ENCODE measurements at regions not wholly inside any gene's neighbourhood (a gene's known extent, or its start where the extent isn't known, plus 50 kb on each side); places are given as distances from the start of the nearest gene placed in this dataset.

- CTCF ChIA-PET (ENCODE audit: partially characterized antibody) = interaction anchor here (1.1 to 6.2 kb wide), 3 partner anchors 11 to 17 kb away, joined by 4 to 70 read pairs (median 20); no protein-coding TSS in a partner anchor
- DNase-seq (ENCODE audit: low read depth in 1 of 2, low spot score in 2 of 2) (no peak), FAIRE-seq (no peak)
- H3K4me3 ChIP-seq (ENCODE audit: extremely low read depth in 1 of 4, insufficient read depth in 2 of 4, low read depth in 3 of 4, low read length in 4 of 4) = no peak overlapping the region
- H3K4ac ChIP-seq (replicated peaks; ENCODE audit: insufficient read length, low read depth, low read length) = no peak overlapping the region
- POLR2A ChIA-PET (ENCODE audit: partially characterized antibody) = interaction anchor here (1.0 to 1.8 kb wide), 3 partner anchors 13 to 349 kb away, joined by 4 to 7 read pairs (median 4); no protein-coding TSS in a partner anchor
- H3K36me3 ChIP-seq (ENCODE audit: control insufficient read depth in 2 of 4, insufficient read depth in 4 of 4, low read length in 3 of 4) = no peaks in the 10 kb centered on the region
- 0 out of 4 replicates have a peak, but pooled peaks cover 0 to 4% of the 10 kb centered on the region in 2 experiments for H3K9me3 ChIP-seq (ENCODE audit: insufficient read depth in 2 of 2, low read depth in 1 of 2, low read length in 1 of 2)
- H2BK12ac ChIP-seq (ENCODE audit: low read depth, low read length) = no peak overlapping the region
- H3K18ac ChIP-seq (ENCODE audit: extremely low read depth, low read length) = no peak overlapping the region; the same call in 1 of the 2 replicates
- H4K20me1 ChIP-seq (replicated peaks in 1 of 2; ENCODE audit: control insufficient read depth in 1 of 2, insufficient read depth in 2 of 2, low read length in 2 of 2) = peaks cover 0 to 2% of the 10 kb centered on the region in 2 experiments
- H4K91ac ChIP-seq (replicated peaks; ENCODE audit: insufficient read length, low read length) = no peak overlapping the region
- no peak overlapping the region for H2AK5ac ChIP-seq (ENCODE audit: low read depth, low read length)
- 50% methylated on average over 5 of the region's 5 CpGs; no CpG with 5 or more reads in 1 of the 2 experiments for WGBS, 2 experiments (ENCODE audit: extremely low coverage in 1 of 2, insufficient coverage in 1 of 2, insufficient read length in 1 of 2, insufficient replicate concordance in 2 of 2, low coverage in 1 of 2, low lambda C conversion rate in 2 of 2, missing lambda C conversion rate in 1 of 2)
- peaks cover 8 to 9% (median 8%) of the 10 kb centered on the region in 4 experiments for H3K4me1 ChIP-seq (replicated peaks in 1 of 4; ENCODE audit: control insufficient read depth in 3 of 4, insufficient read depth in 4 of 4, low read length in 3 of 4)
- H3K23ac ChIP-seq (ENCODE audit: insufficient read length) = no peak overlapping the region
- no peaks in the 10 kb centered on the region for H3K79me2 ChIP-seq (ENCODE audit: control insufficient read depth in 1 of 2, insufficient read depth in 2 of 2, low read length in 2 of 2)
- H3K27me3 ChIP-seq (replicated peaks in 1 of 4; ENCODE audit: control insufficient read depth in 3 of 4, extremely low read depth in 1 of 4, insufficient read depth in 3 of 4, low read length in 3 of 4) = no peaks in the 10 kb centered on the region
- H4K5ac ChIP-seq (ENCODE audit: insufficient read length, low read depth, low read length) = no peak overlapping the region
- H2BK5ac ChIP-seq (ENCODE audit: low read depth, low read length) = no peak overlapping the region; the same call in 1 of the 2 replicates
- H2AFZ ChIP-seq (ENCODE audit: low read length) = no peak overlapping the region
- H2BK15ac ChIP-seq (ENCODE audit: low read length) = no peak overlapping the region
- H3K23me2 ChIP-seq (ENCODE audit: low read depth, low read length) = no peaks in the 10 kb centered on the region; the same call in 1 of the 2 replicates
- no peak overlapping the region for H3K9ac ChIP-seq (replicated peaks in 1 of 4; ENCODE audit: extremely low read depth in 1 of 4, low read depth in 3 of 4, low read length in 3 of 4)
- no peak overlapping the region for H3K56ac ChIP-seq (replicated peaks; ENCODE audit: insufficient read length, low read depth, low read length)
- TF ChIP-seq BRCA1 (IDR thresholded peaks at IDR 0.05; ENCODE audit: low read depth, low read length) = no peak
- no peak for TF ChIP-seq KDM4A (IDR thresholded peaks at IDR 0.05; ENCODE audit: low read depth, low read length, severe bottlenecking)
- no peak for TF ChIP-seq E2F6 (IDR thresholded peaks at IDR 0.05)
- TF ChIP-seq ASH2L (IDR thresholded peaks at IDR 0.05; ENCODE audit: low read length) = no peak
- TF ChIP-seq, protein P1, sequence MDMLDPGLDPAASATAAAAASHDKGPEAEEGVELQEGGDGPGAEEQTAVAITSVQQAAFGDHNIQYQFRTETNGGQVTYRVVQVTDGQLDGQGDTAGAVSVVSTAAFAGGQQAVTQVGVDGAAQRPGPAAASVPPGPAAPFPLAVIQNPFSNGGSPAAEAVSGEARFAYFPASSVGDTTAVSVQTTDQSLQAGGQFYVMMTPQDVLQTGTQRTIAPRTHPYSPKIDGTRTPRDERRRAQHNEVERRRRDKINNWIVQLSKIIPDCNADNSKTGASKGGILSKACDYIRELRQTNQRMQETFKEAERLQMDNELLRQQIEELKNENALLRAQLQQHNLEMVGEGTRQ (IDR thresholded peaks at IDR 0.05; ENCODE audit: low read length) = no peak
- no peak for TF ChIP-seq FOSL1 (IDR thresholded peaks at IDR 0.05; ENCODE audit: insufficient read depth, low read depth, low read length)
- H2BK20ac ChIP-seq (ENCODE audit: low read length) = no peak overlapping the region
- H4K8ac ChIP-seq (ENCODE audit: extremely low read depth, insufficient read depth, low read length) = no peak overlapping the region
- H3K27ac ChIP-seq (ENCODE audit: low read depth, low read length) = no peak overlapping the region
- H2BK120ac ChIP-seq (replicated peaks; ENCODE audit: low read depth, low read length) = no peak overlapping the region
- H3K79me1 ChIP-seq (ENCODE audit: low read depth, low read length) = no peaks in the 10 kb centered on the region
- H3K14ac ChIP-seq (ENCODE audit: insufficient read length) = no peak overlapping the region
- no peak overlapping the region; a peak in 1 of 4 replicates for H3K4me2 ChIP-seq (ENCODE audit: insufficient read depth in 1 of 2, low read depth in 2 of 2, low read length in 2 of 2)
Measured at GRCh38 chr12:111285200-111285599, 83.7 kb downstream of the PHETA1 start.
